HUES6 (cell line): ENCODE measurements at regions not wholly inside any gene's neighbourhood (a gene's known extent, or its start where the extent isn't known, plus 50 kb on each side); places are given as distances from the start of the nearest gene placed in this dataset.
"Not testable (repeated sequence)": the region's sequence is repeated elsewhere in the genome, so short reads cannot be mapped to it uniquely, and the experiment has no call there.

Source experiments
- H3K27ac ChIP-seq: 2 replicates; pipeline ENCODE4 v1.7.0; 2013; ENCODE audit warnings: low read depth, mild to moderate bottlenecking, low read length, inconsistent platforms
- H3K27me3 ChIP-seq: 2 replicates; pipeline ENCODE4 v1.6.1; 2013; ENCODE audit warnings: low read length; ENCODE audit not compliant: control insufficient read depth, insufficient read depth
- H3K36me3 ChIP-seq: 2 replicates; pipeline ENCODE4 v1.6.1; 2013; ENCODE audit warnings: low read length; ENCODE audit not compliant: control insufficient read depth, insufficient read depth
- H3K4me1 ChIP-seq: 2 replicates; pipeline ENCODE4 v1.6.1; 2013; ENCODE audit warnings: low read length; ENCODE audit not compliant: control insufficient read depth, insufficient read depth
- H3K4me3 ChIP-seq: 2 replicates; pipeline ENCODE4 v1.5.1; 2013; ENCODE audit warnings: low read depth, low read length
- H3K9ac ChIP-seq: one replicate; pipeline ENCODE4 v1.6.1; 2013; ENCODE audit warnings: mild to moderate bottlenecking, low read length
- H3K9me3 ChIP-seq: 2 replicates; pipeline ENCODE4 v1.6.1; 2013; ENCODE audit warnings: low read depth, low read length; ENCODE audit not compliant: control insufficient read depth, insufficient read depth

GRCh38 chr17:22204076-22204475 lies 511.8 kb downstream of the KCNJ18 start:
- not testable (repeated sequence) for H3K36me3 ChIP-seq, H3K9ac ChIP-seq, H3K27ac ChIP-seq, H3K4me3 ChIP-seq, H3K27me3 ChIP-seq, H3K4me1 ChIP-seq
- peaks cover 59% of the 10 kb centered on the region for H3K9me3 ChIP-seq

GRCh38 chr17:22210212-22210611 lies 517.9 kb downstream of the KCNJ18 start:
- H3K27me3 ChIP-seq, H3K27ac ChIP-seq, H3K36me3 ChIP-seq, H3K4me3 ChIP-seq, H3K9ac ChIP-seq, H3K4me1 ChIP-seq: not testable (repeated sequence)
- H3K9me3 ChIP-seq, result peaks cover 52% of the 10 kb centered on the region; the same call in 1 of the 2 replicates

DNA sequence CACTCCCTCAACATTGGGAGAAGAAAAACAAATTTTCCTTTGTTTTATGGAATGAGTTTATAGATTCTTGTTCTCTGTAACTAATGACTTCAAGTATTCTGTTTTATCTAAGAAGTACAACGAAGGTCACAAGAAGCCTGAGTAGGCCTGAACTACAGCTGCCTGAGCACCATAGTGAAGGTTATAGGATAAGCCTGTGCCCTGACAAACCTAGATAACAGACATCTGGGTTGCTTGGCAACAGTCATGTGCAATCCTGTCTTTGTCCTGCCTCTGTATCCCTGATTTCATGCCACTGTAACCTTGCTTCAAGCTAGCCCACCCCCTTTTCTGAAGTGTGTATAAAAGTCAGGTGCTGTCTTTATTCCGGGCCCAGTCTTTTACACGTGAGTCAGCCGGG lies 520.8 kb downstream of the KCNJ18 start:
- not testable (repeated sequence) for H3K27ac ChIP-seq, H3K36me3 ChIP-seq, H3K4me3 ChIP-seq, H3K27me3 ChIP-seq, H3K4me1 ChIP-seq, H3K9ac ChIP-seq
- peaks cover 37% of the 10 kb centered on the region; the same call in 1 of the 2 replicates for H3K9me3 ChIP-seq

DNA sequence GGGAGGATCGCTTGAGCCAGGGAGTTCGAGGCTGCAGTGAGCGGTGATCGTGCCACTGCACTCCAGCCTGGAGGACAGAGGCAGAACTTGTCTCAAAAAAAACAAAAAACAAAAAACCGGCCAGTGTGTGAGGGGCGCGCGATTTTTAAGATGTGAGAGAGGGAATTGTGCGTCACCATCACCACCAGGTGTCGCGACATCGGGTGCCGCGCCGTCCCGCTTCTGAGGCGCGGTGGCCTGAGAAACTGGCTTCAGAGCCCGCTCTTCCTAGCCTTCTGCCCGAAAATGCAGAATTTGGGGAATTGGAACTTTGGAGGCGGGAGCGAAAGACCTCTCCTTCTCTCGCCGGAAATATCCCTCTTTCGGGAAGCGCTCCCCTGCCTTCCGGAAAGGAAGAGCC lies 524.8 kb downstream of the KCNJ18 start:
- Histone ChIP-seq H3K9ac (no peak overlapping the region), H3K9me3 (peaks cover 30% of the 10 kb centered on the region; the same call in 1 of the 2 replicates), H3K27ac (no peak overlapping the region), H3K36me3 (no peaks in the 10 kb centered on the region), H3K4me1 (no peaks in the 10 kb centered on the region), H3K4me3 (no peak overlapping the region), H3K27me3 (no peaks in the 10 kb centered on the region)

DNA sequence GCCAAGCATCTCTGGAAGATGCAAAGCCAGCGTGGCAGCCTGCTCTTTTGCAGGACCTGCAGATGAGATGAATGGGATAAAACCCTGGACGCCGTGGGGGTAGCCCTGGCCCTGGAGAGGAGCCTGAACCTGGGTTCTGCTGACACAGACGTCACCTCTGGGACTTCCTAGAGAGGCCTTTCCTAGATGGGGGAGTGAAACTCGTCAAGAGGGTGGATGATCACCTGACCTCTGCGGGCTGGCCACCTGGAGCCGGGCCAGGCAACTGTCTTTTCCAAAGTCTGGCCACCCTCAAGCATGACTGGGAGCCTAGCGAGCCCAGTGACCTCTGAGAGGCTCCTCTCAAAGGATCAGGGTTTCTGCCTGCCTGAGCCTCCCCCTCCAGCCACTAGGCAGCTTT lies 529.0 kb downstream of the KCNJ18 start:
- no peaks in the 10 kb centered on the region for H3K4me1 ChIP-seq
- H3K9me3 ChIP-seq, result peaks cover 24% of the 10 kb centered on the region; the same call in 1 of the 2 replicates
- no peaks in the 10 kb centered on the region for H3K27me3 ChIP-seq

DNA sequence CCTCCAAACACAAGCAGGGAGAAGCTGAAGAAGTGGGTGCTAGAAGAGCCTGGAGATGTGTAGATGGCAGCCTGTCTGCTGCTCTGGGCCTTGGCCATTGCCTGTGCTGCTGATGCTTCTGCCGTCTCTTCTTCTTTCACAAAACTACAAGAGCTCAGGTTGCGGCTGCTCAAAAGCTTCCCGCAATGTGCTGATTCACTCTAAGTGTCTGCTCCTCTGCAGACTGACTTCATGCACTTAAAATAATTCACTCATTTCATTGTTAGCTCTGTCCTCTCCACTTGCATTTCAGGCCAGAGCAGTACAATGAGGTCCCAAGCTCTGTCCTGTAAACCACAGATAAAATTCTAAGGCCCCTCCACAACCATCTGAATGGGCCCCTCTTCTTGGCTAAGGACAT lies 534.2 kb downstream of the KCNJ18 start:
- peaks cover 31% of the 10 kb centered on the region; the same call in 1 of the 2 replicates for H3K9me3 ChIP-seq
- H3K4me3 ChIP-seq, H3K27ac ChIP-seq, H3K27me3 ChIP-seq, H3K9ac ChIP-seq, H3K36me3 ChIP-seq, H3K4me1 ChIP-seq: not testable (repeated sequence)

More for the DNA sequence above, 529.0 kb downstream of the KCNJ18 start:
- Histone ChIP-seq H3K36me3 (no peaks in the 10 kb centered on the region), H3K9ac (no peak overlapping the region), H3K27ac (no peak overlapping the region), H3K4me3 (no peak overlapping the region)

DNA sequence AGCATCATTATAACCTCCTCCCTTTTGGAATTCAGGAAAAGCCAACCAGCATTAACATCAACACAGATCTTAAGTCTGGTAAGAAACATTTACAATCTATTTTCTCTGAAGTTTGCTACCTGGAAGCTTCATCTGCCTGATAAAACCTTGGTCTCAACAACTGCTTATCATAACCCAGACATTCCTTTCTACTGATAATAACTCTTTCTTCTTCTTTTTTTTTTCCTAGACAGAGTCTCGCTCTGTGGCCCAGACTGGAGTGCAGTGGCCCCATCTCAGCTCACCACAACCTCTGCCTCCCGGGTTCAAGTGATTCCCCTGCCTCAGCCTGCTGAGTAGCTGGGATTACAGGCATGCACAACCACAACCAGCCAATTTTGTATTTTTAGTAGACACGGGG lies 534.6 kb downstream of the KCNJ18 start:
- H3K27ac ChIP-seq, H3K4me3 ChIP-seq: not testable (repeated sequence)

DNA sequence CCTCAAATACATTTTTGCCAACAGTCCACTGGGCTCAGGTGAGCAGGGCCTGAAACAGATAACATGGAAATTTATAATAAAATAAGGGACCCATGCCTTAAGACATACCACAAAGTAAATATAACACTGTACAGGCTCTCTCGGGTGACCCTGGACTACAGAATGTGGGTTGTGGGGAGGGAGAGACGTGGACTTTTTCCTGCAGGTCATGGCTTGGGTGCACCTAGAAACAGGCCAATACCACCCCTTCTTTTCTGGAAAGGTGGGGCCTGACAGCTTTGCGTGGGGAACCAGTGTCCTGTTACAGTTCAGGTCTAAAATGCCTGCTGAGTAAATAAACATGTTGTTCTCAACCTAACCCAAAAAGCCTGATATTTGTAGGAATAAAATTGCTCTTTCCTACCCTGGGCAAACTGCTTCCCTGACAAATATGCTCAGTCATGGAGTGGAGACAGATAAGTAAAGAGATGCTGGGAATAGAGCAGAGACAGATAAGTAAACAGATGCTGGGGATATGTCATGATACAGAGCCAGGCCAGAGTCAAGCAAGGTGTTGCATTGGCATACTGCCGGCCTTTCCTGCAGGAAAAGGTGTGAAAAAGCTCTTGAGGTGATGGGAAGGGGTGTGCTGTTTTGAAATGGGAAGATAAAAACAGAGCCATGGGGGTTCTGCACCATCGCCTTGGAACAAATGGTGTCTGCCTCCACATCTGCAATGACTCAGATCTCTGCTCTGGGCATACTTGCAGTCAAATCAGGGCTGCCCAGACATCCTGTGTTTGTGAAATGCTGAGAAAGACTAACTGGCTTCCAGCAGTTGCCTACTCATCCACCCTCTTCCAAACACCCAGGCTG lies 535.6 kb downstream of the KCNJ18 start:
- H3K9ac ChIP-seq, H3K27me3 ChIP-seq, H3K4me1 ChIP-seq, H3K36me3 ChIP-seq, H3K27ac ChIP-seq, H3K4me3 ChIP-seq: not testable (repeated sequence)
- H3K9me3 ChIP-seq, result peaks cover 41% of the 10 kb centered on the region

More for the DNA sequence above, 534.6 kb downstream of the KCNJ18 start:
- H3K4me1 ChIP-seq, H3K9ac ChIP-seq, H3K36me3 ChIP-seq, H3K27me3 ChIP-seq: not testable (repeated sequence)
- peaks cover 31% of the 10 kb centered on the region; the same call in 1 of the 2 replicates for H3K9me3 ChIP-seq

DNA sequence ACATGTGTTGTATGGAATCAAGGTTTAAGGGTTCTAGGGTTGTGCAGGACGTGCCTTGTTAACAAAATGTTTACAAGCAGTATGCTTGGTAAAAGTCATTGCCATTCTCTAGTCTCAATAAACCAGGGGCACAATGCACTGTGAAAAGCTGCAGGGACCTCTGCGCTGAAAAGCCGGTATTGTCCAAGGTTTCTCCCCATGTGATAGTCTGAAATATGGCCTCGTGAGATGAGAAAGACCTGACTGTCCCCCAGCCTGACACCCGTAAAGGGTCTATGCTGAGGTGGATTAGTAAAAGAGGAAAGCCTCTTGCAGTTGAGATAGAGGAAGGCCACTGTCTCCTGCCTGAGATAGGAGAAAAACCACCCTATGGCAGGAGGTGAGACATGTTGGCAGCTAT lies 537.5 kb downstream of the KCNJ18 start:
- H3K9me3 ChIP-seq, result peaks cover 58% of the 10 kb centered on the region
- not testable (repeated sequence) for H3K4me3 ChIP-seq, H3K27me3 ChIP-seq, H3K36me3 ChIP-seq, H3K27ac ChIP-seq, H3K4me1 ChIP-seq, H3K9ac ChIP-seq

DNA sequence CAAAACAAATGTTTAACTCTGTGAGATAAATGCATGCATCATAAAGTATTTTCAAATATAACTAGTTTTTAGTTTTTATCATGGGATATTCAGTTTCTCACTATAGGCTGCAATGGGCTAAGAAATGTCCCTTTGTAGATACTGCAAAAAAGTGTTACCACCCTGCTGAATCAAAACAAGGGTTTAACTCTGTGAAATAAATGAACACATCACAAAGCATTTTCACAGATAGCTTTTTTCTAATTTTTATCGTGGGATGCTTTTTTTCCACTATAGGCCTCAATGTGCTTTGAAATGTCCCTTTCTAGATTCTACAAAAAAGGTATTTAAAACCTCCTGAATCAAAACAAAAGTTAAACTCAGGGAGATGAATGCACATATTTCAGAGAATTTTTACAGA lies 541.1 kb downstream of the KCNJ18 start:
- Histone ChIP-seq H3K4me3 (no peak overlapping the region), H3K9me3 (peaks cover 65% of the 10 kb centered on the region), H3K4me1 (no peaks in the 10 kb centered on the region; the same call in 1 of the 2 replicates), H3K27me3 (no peaks in the 10 kb centered on the region), H3K27ac (no peak overlapping the region), H3K9ac (no peak overlapping the region), H3K36me3 (no peaks in the 10 kb centered on the region)

DNA sequence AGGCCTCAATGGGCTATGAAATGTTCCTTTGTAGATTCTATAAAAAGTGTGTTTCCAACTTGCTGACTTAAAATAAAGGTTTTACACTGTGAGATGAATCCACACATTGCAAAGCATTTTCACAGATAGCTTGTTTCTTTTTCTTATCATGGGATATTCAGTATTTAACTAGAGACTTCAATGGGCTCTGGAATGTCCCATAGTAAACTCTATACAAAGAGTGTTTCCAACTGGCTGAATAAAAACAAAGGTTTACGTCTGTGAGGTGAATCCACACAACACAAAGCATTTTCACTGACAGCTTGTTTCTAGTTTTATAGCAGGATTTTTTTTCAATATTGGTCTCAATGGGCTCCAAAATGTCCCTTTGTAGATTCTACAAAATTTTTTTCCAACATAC lies 550.1 kb downstream of the KCNJ18 start:
- H3K36me3 ChIP-seq, result no peaks in the 10 kb centered on the region
- no peak overlapping the region for H3K27ac ChIP-seq
- no peaks in the 10 kb centered on the region for H3K27me3 ChIP-seq
- H3K9ac ChIP-seq, result no peak overlapping the region
- peaks cover 69% of the 10 kb centered on the region for H3K9me3 ChIP-seq
- no peak overlapping the region for H3K4me3 ChIP-seq
- no peaks in the 10 kb centered on the region for H3K4me1 ChIP-seq
